Nucleus accumbens (tissue), 56 donors: ENCODE measurements at regions not wholly inside any gene's neighbourhood (a gene's known extent, or its start where the extent isn't known, plus 50 kb on each side); places are given as distances from the start of the nearest gene placed in this dataset.
"Not testable (repeated sequence)": the region's sequence is repeated elsewhere in the genome, so short reads cannot be mapped to it uniquely, and the experiment has no call there.

ENCODE experiments used
- DNase-seq, 56 donors: peaks; one replicate each; lab custom pipeline; 2025; lab: John Stamatoyannopoulos, UW

- DNase-seq, result peak in 6 of 56 donors; percentile 22 to 66 (median 30)
Measured at GRCh38 chr9:19660019-19660418, 128.8 kb downstream of the SLC24A2 start.

GRCh38 chr9:19656704-19657103 lies 132.1 kb downstream of the SLC24A2 start:
- no peak for DNase-seq

- DNase-seq, result no peak
Measured at GRCh38 chr9:19651681-19652080, 137.2 kb downstream of the SLC24A2 start.

GRCh38 chr9:19650312-19650711 lies 138.5 kb downstream of the SLC24A2 start:
- DNase-seq, result no peak

GRCh38 chr9:19649336-19650041 lies 139.3 kb downstream of the SLC24A2 start:
- no peak for DNase-seq

- DNase-seq, result peak in 2 of 56 donors; percentile 13 to 34
Measured at GRCh38 chr9:19648672-19649071, 140.2 kb downstream of the SLC24A2 start.

GRCh38 chr9:19643875-19644274 lies 145.0 kb downstream of the SLC24A2 start:
- DNase-seq, result no peak

GRCh38 chr9:19642256-19642655 lies 146.6 kb downstream of the SLC24A2 start:
- DNase-seq, result peak in 42 of 56 donors; percentile 12 to 87 (median 52)

- DNase-seq, result peak in 4 of 56 donors; percentile 14 to 48 (median 26)
Measured at GRCh38 chr9:19641046-19641445, 147.8 kb downstream of the SLC24A2 start.

- DNase-seq, result no peak
Measured at GRCh38 chr9:19640014-19640413, 148.8 kb downstream of the SLC24A2 start.

- peak in 3 of 56 donors; percentile 23 to 33 (median 32) for DNase-seq
Measured at GRCh38 chr9:19637084-19637483, 151.8 kb downstream of the SLC24A2 start.

- no peak for DNase-seq
Measured at GRCh38 chr9:19634881-19635280, 154.0 kb downstream of the SLC24A2 start.

GRCh38 chr9:19631181-19631580 lies 157.7 kb downstream of the SLC24A2 start:
- DNase-seq, result no peak

GRCh38 chr9:19630760-19631159 lies 158.1 kb downstream of the SLC24A2 start:
- no peak for DNase-seq

GRCh38 chr9:19629488-19629887 lies 159.3 kb downstream of the SLC24A2 start:
- no peak for DNase-seq

- DNase-seq, result not testable (repeated sequence)
Measured at GRCh38 chr9:19625426-19625825, 163.4 kb downstream of the SLC24A2 start.

- no peak for DNase-seq
Measured at GRCh38 chr9:19624519-19624918, 164.3 kb downstream of the SLC24A2 start.

GRCh38 chr9:19623941-19624340 lies 164.9 kb downstream of the SLC24A2 start:
- DNase-seq, result no peak

GRCh38 chr9:19620326-19620725 lies 168.5 kb downstream of the SLC24A2 start:
- DNase-seq, result no peak

- DNase-seq, result peak in 24 of 56 donors; percentile 5 to 67 (median 32)
Measured at GRCh38 chr9:19619221-19619620, 169.6 kb downstream of the SLC24A2 start.

GRCh38 chr9:19618816-19619215 lies 170.0 kb downstream of the SLC24A2 start:
- peak in 45 of 56 donors; percentile 3 to 87 (median 58) for DNase-seq

- DNase-seq, result no peak
Measured at GRCh38 chr9:19615036-19615624, 173.7 kb downstream of the SLC24A2 start.
